HEK293 (cell line): ENCODE measurements at regions not wholly inside any gene's neighbourhood (a gene's known extent, or its start where the extent isn't known, plus 50 kb on each side); places are given as distances from the start of the nearest gene placed in this dataset.
"Not testable (repeated sequence)": the region's sequence is repeated elsewhere in the genome, so short reads cannot be mapped to it uniquely, and the experiment has no call there.

Experiments
- CTCF ChIA-PET: fragments of 350-600 bp; formaldehyde crosslinking; extraction: SDS; loops from one replicate; lab custom pipeline; 2021; ENCODE audit warnings: antibody characterized with exemption; lab: Yijun Ruan, JAX
- POLR2A ChIA-PET: fragments of 300-600 bp; formaldehyde crosslinking; extraction: SDS; loops from one replicate; lab custom pipeline; 2020; ENCODE audit warnings: antibody characterized with exemption, inconsistent platforms; lab: Yijun Ruan, JAX
- H3K27ac ChIP-seq: fragments of 200-500 bp; sonication (Bioruptor generic); 2 replicates; pipeline ENCODE4 v1.5.1; 2014; ENCODE audit warnings: low read depth, low read length, control low read depth, inconsistent platforms; ENCODE audit errors: extremely low read depth
- H3K36me3 ChIP-seq, 2 experiments: fragments of 200-500 bp in 1 of 2; sonication (Bioruptor generic) in 1 of 2; 1 replicate in 1 of 2; 2 replicates in 1 of 2; pipeline ENCODE4 v1.5.1; 2014 to 2017; ENCODE audit warnings: inconsistent platforms in 2 of 2, low read length in 2 of 2; ENCODE audit not compliant: control insufficient read depth in 2 of 2, insufficient read depth in 1 of 2
- H3K4me1 ChIP-seq: fragments of 200-500 bp; sonication (Bioruptor generic); 2 replicates; pipeline ENCODE4 v1.5.1; 2014; ENCODE audit warnings: mild to moderate bottlenecking, low read length, inconsistent platforms; ENCODE audit not compliant: control insufficient read depth, insufficient read depth
- H3K4me3 ChIP-seq: 2 replicates; pipeline ENCODE4 v1.5.1; 2011; ENCODE audit warnings: low read depth, mild to moderate bottlenecking, control low read depth, low read length, moderate library complexity
- H3K9me3 ChIP-seq: fragments of 200-500 bp; sonication (Bioruptor generic); 2 replicates; pipeline ENCODE4 v1.5.1; 2014; ENCODE audit warnings: low read depth, low read length, inconsistent platforms; ENCODE audit not compliant: control insufficient read depth, insufficient read depth
- GFI1B ChIP-seq: fragments of 450-650 bp; formaldehyde crosslinking; IDR thresholded peaks from 2 replicates; pipeline ENCODE4 v1.5.1; 2016; ENCODE audit warnings: missing biosample characterization, missing genetic modification characterization
- GLIS1 ChIP-seq: fragments of 450-650 bp; formaldehyde crosslinking; IDR thresholded peaks from 2 replicates; pipeline ENCODE4 v1.5.1; 2016; ENCODE audit warnings: missing biosample characterization, missing genetic modification characterization
- KLF8 ChIP-seq: fragments of 450-650 bp; formaldehyde crosslinking; IDR thresholded peaks from 2 replicates; pipeline ENCODE4 v1.5.1; 2016; ENCODE audit warnings: missing biosample characterization, missing genetic modification characterization
- SP7 ChIP-seq: fragments of 450-650 bp; formaldehyde crosslinking; IDR thresholded peaks from 2 replicates; pipeline ENCODE4 v1.5.1; 2016; ENCODE audit warnings: missing biosample characterization, missing genetic modification characterization
- ZBTB48 ChIP-seq: fragments of 450-650 bp; formaldehyde crosslinking; IDR thresholded peaks from 2 replicates; pipeline ENCODE4 v1.5.1; 2016; ENCODE audit warnings: missing biosample characterization, missing genetic modification characterization
- ZFHX2 ChIP-seq: fragments of 450-650 bp; formaldehyde crosslinking; conservative IDR thresholded peaks from 2 replicates; pipeline ENCODE4 v1.5.1; 2016; ENCODE audit warnings: missing biosample characterization, missing genetic modification characterization
- ZNF133 ChIP-seq: fragments of 450-650 bp; formaldehyde crosslinking; IDR thresholded peaks from 2 replicates; pipeline ENCODE4 v1.5.1; 2016; ENCODE audit warnings: missing biosample characterization, missing genetic modification characterization
- ZNF157 ChIP-seq: fragments of 450-650 bp; formaldehyde crosslinking; IDR thresholded peaks from 2 replicates; pipeline ENCODE4 v1.5.1; 2016; ENCODE audit warnings: missing biosample characterization, missing genetic modification characterization
- ZNF350 ChIP-seq: fragments of 450-650 bp; formaldehyde crosslinking; IDR thresholded peaks from 2 replicates; pipeline ENCODE4 v1.5.0; 2017; ENCODE audit warnings: missing biosample characterization, mild to moderate bottlenecking, missing genetic modification characterization
- ZNF391 ChIP-seq: fragments of 450-650 bp; formaldehyde crosslinking; IDR thresholded peaks from 2 replicates; pipeline ENCODE4 v1.5.1; 2016; ENCODE audit warnings: low read depth, missing biosample characterization, missing genetic modification characterization, borderline replicate concordance
- ZNF433 ChIP-seq: fragments of 450-650 bp; formaldehyde crosslinking; IDR thresholded peaks from 2 replicates; pipeline ENCODE4 v1.5.1; 2016; ENCODE audit warnings: missing biosample characterization, missing genetic modification characterization, low read depth
- ZNF521 ChIP-seq: fragments of 450-650 bp; formaldehyde crosslinking; IDR thresholded peaks from 2 replicates; pipeline ENCODE4 v1.5.1; 2017; ENCODE audit warnings: missing biosample characterization, mild to moderate bottlenecking, missing genetic modification characterization
- ZNF560 ChIP-seq: fragments of 450-650 bp; formaldehyde crosslinking; IDR thresholded peaks from 2 replicates; pipeline ENCODE4 v1.5.1; 2017; ENCODE audit warnings: missing biosample characterization, missing genetic modification characterization, borderline replicate concordance
- ZNF600 ChIP-seq: fragments of 450-650 bp; formaldehyde crosslinking; IDR thresholded peaks from 2 replicates; pipeline ENCODE4 v1.5.1; 2016; ENCODE audit warnings: missing biosample characterization, missing genetic modification characterization
- ZNF621 ChIP-seq: fragments of 450-650 bp; formaldehyde crosslinking; IDR thresholded peaks from 2 replicates; pipeline ENCODE4 v1.5.1; 2017; ENCODE audit warnings: missing biosample characterization, missing genetic modification characterization
- ZNF707 ChIP-seq: fragments of 450-650 bp; formaldehyde crosslinking; IDR thresholded peaks from 2 replicates; pipeline ENCODE4 v1.5.1; 2016; ENCODE audit warnings: missing biosample characterization, missing genetic modification characterization
- TF ChIP-seq, protein P1 (sequence below): fragments of 450-650 bp; formaldehyde crosslinking; conservative IDR thresholded peaks from 2 replicates; pipeline ENCODE4 v1.5.1; 2016; ENCODE audit warnings: low read depth, missing biosample characterization, missing genetic modification characterization
- TF ChIP-seq, protein P2 (sequence below): fragments of 450-650 bp; formaldehyde crosslinking; IDR thresholded peaks from 2 replicates; pipeline ENCODE4 v1.5.0; 2017; ENCODE audit warnings: missing biosample characterization, missing genetic modification characterization, borderline replicate concordance
- TF ChIP-seq, protein P3 (sequence below): fragments of 450-650 bp; IDR thresholded peaks from 2 replicates; pipeline ENCODE4 v1.5.1; 2018; ENCODE audit warnings: missing biosample characterization, missing genetic modification characterization
- TF ChIP-seq, protein P4 (sequence below): IDR thresholded peaks from 2 replicates; pipeline ENCODE4 v1.6.1; 2011; ENCODE audit warnings: mild to moderate bottlenecking, low read depth, low read length, borderline replicate concordance
- TF ChIP-seq, protein P5 (sequence below): fragments of 450-650 bp; formaldehyde crosslinking; IDR thresholded peaks from 2 replicates; pipeline ENCODE4 v1.5.1; 2016; ENCODE audit warnings: missing biosample characterization, missing genetic modification characterization

DNA sequence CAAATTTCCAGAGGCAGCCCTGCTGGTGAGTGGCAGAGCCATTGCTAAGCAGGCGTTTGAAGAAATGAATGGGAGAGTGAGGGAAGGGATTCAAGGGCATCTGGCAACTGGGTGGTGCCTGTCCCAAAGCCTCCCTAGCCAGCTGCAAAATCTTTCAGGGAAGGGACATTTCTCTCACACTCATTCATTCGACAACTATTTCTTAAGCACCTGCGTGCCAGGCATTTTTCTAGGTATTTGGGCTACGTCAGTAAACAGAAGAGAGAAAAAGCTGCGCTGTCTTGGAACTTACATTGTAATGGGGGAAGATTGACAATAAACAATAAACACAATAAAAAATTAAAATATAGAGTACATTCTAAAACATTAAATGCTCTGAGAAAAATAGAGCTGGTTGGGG is 301.9 kb upstream of the USP24 start:
- no peaks in the 10 kb centered on the region for H3K9me3 ChIP-seq
- POLR2A ChIA-PET, result no interaction called here
- CTCF ChIA-PET, result interaction anchor here (1.1 kb wide), 1 partner anchor 1304 kb away, joined by 3 read pairs; no protein-coding TSS in a partner anchor
- TF ChIP-seq ZNF133 (tag by site-specific recombination) (no peak), SP7 (tag by site-specific recombination) (no peak), ZNF621 (tag by site-specific recombination) (no peak), ZNF350 (tag by site-specific recombination) (no peak), ZBTB48 (tag by site-specific recombination) (no peak)
- TF ChIP-seq, protein P1, sequence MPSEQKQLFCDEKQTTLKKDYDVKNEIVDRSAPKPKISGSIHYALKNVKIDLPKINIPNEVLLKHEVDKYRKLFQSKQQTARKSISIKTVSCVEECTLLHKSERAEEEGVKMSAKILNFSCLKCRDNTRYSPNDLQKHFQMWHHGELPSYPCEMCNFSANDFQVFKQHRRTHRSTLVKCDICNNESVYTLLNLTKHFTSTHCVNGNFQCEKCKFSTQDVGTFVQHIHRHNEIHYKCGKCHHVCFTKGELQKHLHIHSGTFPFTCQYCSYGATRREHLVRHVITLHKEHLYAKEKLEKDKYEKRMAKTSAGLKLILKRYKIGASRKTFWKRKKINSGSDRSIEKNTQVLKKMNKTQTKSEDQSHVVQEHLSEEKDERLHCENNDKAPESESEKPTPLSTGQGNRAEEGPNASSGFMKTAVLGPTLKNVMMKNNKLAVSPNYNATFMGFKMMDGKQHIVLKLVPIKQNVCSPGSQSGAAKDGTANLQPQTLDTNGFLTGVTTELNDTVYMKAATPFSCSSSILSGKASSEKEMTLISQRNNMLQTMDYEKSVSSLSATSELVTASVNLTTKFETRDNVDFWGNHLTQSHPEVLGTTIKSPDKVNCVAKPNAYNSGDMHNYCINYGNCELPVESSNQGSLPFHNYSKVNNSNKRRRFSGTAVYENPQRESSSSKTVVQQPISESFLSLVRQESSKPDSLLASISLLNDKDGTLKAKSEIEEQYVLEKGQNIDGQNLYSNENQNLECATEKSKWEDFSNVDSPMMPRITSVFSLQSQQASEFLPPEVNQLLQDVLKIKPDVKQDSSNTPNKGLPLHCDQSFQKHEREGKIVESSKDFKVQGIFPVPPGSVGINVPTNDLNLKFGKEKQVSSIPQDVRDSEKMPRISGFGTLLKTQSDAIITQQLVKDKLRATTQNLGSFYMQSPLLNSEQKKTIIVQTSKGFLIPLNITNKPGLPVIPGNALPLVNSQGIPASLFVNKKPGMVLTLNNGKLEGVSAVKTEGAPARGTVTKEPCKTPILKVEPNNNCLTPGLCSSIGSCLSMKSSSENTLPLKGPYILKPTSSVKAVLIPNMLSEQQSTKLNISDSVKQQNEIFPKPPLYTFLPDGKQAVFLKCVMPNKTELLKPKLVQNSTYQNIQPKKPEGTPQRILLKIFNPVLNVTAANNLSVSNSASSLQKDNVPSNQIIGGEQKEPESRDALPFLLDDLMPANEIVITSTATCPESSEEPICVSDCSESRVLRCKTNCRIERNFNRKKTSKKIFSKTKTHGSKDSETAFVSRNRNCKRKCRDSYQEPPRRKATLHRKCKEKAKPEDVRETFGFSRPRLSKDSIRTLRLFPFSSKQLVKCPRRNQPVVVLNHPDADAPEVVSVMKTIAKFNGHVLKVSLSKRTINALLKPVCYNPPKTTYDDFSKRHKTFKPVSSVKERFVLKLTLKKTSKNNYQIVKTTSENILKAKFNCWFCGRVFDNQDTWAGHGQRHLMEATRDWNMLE (tag by site-specific recombination), result no peak
- TF ChIP-seq, protein P2, sequence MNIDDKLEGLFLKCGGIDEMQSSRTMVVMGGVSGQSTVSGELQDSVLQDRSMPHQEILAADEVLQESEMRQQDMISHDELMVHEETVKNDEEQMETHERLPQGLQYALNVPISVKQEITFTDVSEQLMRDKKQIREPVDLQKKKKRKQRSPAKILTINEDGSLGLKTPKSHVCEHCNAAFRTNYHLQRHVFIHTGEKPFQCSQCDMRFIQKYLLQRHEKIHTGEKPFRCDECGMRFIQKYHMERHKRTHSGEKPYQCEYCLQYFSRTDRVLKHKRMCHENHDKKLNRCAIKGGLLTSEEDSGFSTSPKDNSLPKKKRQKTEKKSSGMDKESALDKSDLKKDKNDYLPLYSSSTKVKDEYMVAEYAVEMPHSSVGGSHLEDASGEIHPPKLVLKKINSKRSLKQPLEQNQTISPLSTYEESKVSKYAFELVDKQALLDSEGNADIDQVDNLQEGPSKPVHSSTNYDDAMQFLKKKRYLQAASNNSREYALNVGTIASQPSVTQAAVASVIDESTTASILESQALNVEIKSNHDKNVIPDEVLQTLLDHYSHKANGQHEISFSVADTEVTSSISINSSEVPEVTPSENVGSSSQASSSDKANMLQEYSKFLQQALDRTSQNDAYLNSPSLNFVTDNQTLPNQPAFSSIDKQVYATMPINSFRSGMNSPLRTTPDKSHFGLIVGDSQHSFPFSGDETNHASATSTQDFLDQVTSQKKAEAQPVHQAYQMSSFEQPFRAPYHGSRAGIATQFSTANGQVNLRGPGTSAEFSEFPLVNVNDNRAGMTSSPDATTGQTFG, result no peak
- TF ChIP-seq, protein P3, sequence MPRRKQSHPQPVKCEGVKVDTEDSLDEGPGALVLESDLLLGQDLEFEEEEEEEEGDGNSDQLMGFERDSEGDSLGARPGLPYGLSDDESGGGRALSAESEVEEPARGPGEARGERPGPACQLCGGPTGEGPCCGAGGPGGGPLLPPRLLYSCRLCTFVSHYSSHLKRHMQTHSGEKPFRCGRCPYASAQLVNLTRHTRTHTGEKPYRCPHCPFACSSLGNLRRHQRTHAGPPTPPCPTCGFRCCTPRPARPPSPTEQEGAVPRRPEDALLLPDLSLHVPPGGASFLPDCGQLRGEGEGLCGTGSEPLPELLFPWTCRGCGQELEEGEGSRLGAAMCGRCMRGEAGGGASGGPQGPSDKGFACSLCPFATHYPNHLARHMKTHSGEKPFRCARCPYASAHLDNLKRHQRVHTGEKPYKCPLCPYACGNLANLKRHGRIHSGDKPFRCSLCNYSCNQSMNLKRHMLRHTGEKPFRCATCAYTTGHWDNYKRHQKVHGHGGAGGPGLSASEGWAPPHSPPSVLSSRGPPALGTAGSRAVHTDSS, result no peak
- no peaks in the 10 kb centered on the region for H3K4me1 ChIP-seq
- no peak overlapping the region for H3K27ac ChIP-seq
- H3K36me3 ChIP-seq, result no peaks in the 10 kb centered on the region
- no peak overlapping the region for H3K4me3 ChIP-seq

DNA sequence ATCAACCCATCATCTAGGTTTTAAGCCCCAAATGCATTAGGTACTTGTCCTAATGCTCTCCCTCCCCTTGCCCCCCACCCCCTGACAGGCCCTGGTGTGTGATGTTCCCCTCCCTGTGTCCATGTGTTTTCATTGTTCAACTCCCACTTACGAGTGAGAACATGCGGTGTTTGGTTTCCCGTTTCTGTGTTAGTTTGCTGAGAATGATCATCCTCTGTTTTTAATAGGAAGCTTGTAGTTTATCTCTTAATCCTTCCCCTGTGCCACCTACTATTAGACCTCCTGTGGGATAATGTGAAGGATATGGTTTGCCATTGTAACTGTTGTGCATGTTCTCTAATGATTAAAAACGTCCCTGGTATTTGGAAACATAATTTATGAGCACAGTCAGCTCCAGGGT is 299.4 kb upstream of the USP24 start:
- H3K4me1 ChIP-seq, H3K27ac ChIP-seq, H3K9me3 ChIP-seq, H3K36me3 ChIP-seq, POLR2A ChIA-PET, H3K4me3 ChIP-seq: not testable (repeated sequence)
- TF ChIP-seq GLIS1 (tag by site-specific recombination) (peak; percentile 15; the same call in 1 of the 2 replicates), ZFHX2 (tag by site-specific recombination) (0 out of 2 replicates have a peak, but pooled peaks have one; percentile 10)
- CTCF ChIA-PET, result interaction anchor here (0.6 to 1.0 kb wide), 2 partner anchors 35 to 379 kb away, joined by 3 read pairs; no protein-coding TSS in a partner anchor

DNA sequence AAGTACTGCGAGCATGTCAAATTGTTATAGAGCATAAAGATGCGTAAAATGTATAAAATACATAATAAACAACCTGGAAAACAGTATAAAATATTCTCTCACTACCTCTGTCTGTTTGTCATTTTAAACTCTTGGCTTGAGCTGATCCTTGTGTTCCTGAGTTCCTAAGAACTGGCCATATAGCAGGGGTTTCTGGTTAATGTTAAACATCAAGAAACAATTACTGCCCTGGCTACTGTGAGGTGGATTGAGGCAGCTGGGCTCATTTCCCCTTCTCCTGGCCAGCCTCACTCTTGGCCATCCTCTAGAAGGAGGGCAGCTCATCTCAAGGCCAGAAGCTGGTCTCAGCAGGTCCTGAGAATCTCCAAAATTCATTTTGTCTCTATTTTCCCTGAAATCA is 297.3 kb upstream of the USP24 start:
- POLR2A ChIA-PET, result no interaction called here

More for the DNA sequence above, 297.3 kb upstream of the USP24 start:
- no peaks in the 10 kb centered on the region for H3K9me3 ChIP-seq
- no peaks in the 10 kb centered on the region for H3K4me1 ChIP-seq
- no peak overlapping the region for H3K4me3 ChIP-seq
- CTCF ChIA-PET, result no interaction called here
- H3K36me3 ChIP-seq, result no peaks in the 10 kb centered on the region
- no peak overlapping the region for H3K27ac ChIP-seq
- TF ChIP-seq, protein P4, sequence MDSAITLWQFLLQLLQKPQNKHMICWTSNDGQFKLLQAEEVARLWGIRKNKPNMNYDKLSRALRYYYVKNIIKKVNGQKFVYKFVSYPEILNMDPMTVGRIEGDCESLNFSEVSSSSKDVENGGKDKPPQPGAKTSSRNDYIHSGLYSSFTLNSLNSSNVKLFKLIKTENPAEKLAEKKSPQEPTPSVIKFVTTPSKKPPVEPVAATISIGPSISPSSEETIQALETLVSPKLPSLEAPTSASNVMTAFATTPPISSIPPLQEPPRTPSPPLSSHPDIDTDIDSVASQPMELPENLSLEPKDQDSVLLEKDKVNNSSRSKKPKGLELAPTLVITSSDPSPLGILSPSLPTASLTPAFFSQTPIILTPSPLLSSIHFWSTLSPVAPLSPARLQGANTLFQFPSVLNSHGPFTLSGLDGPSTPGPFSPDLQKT, result no peak
- TF ChIP-seq ZNF707 (tag by site-specific recombination), result no peak
- TF ChIP-seq, protein P5, sequence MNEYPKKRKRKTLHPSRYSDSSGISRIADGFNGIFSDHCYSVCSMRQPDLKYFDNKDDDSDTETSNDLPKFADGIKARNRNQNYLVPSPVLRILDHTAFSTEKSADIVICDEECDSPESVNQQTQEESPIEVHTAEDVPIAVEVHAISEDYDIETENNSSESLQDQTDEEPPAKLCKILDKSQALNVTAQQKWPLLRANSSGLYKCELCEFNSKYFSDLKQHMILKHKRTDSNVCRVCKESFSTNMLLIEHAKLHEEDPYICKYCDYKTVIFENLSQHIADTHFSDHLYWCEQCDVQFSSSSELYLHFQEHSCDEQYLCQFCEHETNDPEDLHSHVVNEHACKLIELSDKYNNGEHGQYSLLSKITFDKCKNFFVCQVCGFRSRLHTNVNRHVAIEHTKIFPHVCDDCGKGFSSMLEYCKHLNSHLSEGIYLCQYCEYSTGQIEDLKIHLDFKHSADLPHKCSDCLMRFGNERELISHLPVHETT (tag by site-specific recombination), result no peak
- TF ChIP-seq ZNF560 (tag by site-specific recombination), result no peak
- TF ChIP-seq ZNF521, result no peak
- TF ChIP-seq GFI1B (tag by site-specific recombination), result no peak
- no peak for TF ChIP-seq ZNF157
- no peak for TF ChIP-seq KLF8
- no peak for TF ChIP-seq ZNF600 (tag by site-specific recombination)
- TF ChIP-seq ZNF391, result no peak
- no peak for TF ChIP-seq SP7 (tag by site-specific recombination)
- no peak for TF ChIP-seq ZNF433 (tag by site-specific recombination)
